ENCODE measurements at regions not wholly inside any gene's neighbourhood (a gene's known extent, or its start where the extent isn't known, plus 50 kb on each side); places are given as distances from the start of the nearest gene placed in this dataset.
"Not testable (repeated sequence)": the region's sequence is repeated elsewhere in the genome, so short reads cannot be mapped to it uniquely, and the experiment has no call there.

DNA sequence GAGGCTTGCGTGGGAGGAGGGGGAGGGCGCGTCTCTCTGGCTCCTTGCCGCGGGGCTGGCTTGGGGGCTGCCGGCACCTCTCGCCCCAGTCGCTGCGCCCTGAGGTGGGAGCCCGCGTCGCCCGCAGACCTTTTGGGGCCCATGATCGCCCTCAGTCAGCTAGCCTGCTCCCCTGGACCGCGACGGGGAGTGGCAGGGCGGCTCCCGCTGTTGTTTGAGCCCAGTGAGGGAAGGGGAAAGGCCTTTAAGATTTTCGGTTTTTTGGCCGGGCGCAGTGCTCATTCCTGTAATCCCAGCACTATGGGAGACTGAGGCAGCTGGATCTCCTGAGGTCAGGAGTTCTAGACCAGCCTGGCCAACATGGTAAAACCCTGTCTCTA is 62.4 kb upstream of the GOLGA6L4 start:
- TF ChIP-seq, protein P1, sequence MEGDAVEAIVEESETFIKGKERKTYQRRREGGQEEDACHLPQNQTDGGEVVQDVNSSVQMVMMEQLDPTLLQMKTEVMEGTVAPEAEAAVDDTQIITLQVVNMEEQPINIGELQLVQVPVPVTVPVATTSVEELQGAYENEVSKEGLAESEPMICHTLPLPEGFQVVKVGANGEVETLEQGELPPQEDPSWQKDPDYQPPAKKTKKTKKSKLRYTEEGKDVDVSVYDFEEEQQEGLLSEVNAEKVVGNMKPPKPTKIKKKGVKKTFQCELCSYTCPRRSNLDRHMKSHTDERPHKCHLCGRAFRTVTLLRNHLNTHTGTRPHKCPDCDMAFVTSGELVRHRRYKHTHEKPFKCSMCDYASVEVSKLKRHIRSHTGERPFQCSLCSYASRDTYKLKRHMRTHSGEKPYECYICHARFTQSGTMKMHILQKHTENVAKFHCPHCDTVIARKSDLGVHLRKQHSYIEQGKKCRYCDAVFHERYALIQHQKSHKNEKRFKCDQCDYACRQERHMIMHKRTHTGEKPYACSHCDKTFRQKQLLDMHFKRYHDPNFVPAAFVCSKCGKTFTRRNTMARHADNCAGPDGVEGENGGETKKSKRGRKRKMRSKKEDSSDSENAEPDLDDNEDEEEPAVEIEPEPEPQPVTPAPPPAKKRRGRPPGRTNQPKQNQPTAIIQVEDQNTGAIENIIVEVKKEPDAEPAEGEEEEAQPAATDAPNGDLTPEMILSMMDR (IDR thresholded peaks at IDR 0.05; ENCODE audit: poor library complexity, severe bottlenecking) = not testable (repeated sequence)
- TF ChIP-seq TAF1 (IDR thresholded peaks at IDR 0.05; ENCODE audit: low read depth); RAD21 (conservative IDR thresholded peaks at IDR 0.05); EP300 (conservative IDR thresholded peaks at IDR 0.05; ENCODE audit: poor library complexity, severe bottlenecking); EZH2 (IDR thresholded peaks at IDR 0.05; ENCODE audit: borderline replicate concordance, insufficient read depth, low read length, poor library complexity, severe bottlenecking): not testable (repeated sequence)

All from neural cell (in vitro differentiated cells).